ENCODE measurements at regions not wholly inside any gene's neighbourhood (a gene's known extent, or its start where the extent isn't known, plus 50 kb on each side); places are given as distances from the start of the nearest gene placed in this dataset.

- TF ChIP-seq ZFP30 (CRISPR knock-in tag; IDR thresholded peaks at IDR 0.05) = no peak
- no peak for TF ChIP-seq TSHZ2 (CRISPR knock-in tag; IDR thresholded peaks at IDR 0.05)
- no peak for TF ChIP-seq GLIS3 (CRISPR knock-in tag; IDR thresholded peaks at IDR 0.05)
- no peak for TF ChIP-seq ESRRG (CRISPR knock-in tag; IDR thresholded peaks at IDR 0.05)
- TF ChIP-seq ZNF70 (CRISPR knock-in tag; IDR thresholded peaks at IDR 0.05) = no peak
- no peak for TF ChIP-seq PPARA (CRISPR knock-in tag; IDR thresholded peaks at IDR 0.05; ENCODE audit: borderline replicate concordance)
- no peak for TF ChIP-seq ZFP3 (CRISPR knock-in tag; IDR thresholded peaks at IDR 0.05)
- no peak for TF ChIP-seq TOX (CRISPR knock-in tag; IDR thresholded peaks at IDR 0.05; ENCODE audit: borderline replicate concordance)
- TF ChIP-seq ZNF565 (CRISPR knock-in tag; conservative IDR thresholded peaks at IDR 0.05; ENCODE audit: low read depth) = no peak
- no peak for TF ChIP-seq PATZ1 (CRISPR knock-in tag; IDR thresholded peaks at IDR 0.05; ENCODE audit: borderline replicate concordance)
- TF ChIP-seq ARNTL (CRISPR knock-in tag; IDR thresholded peaks at IDR 0.05; ENCODE audit: borderline replicate concordance, low read depth) = no peak
- TF ChIP-seq SNAI2 (CRISPR knock-in tag; IDR thresholded peaks at IDR 0.05) = no peak
Measured at GRCh38 chr12:93978553-93978952, 169.8 kb upstream of the PLXNC1 start.
